Heart right ventricle (tissue), 16 donors: ENCODE measurements at regions not wholly inside any gene's neighbourhood (a gene's known extent, or its start where the extent isn't known, plus 50 kb on each side); places are given as distances from the start of the nearest gene placed in this dataset.

Experiments
- ATAC-seq, 8 donors: fragments of 200-7000 bp; cut with Tn5 transposase; one replicate each; pipeline ENCODE4 v1.9.1; 2020; ENCODE audit warnings: mild to moderate bottlenecking in 8 of 8, moderate library complexity in 8 of 8, moderate number of reproducible peaks in 1 of 8
- DNase-seq, 2 donors: peaks; one replicate each; pipeline ENCODE4 v3.0.0-alpha.2; 2020
- H3K27ac ChIP-seq, 10 donors: fragments of 200-600 bp; sonication (generic) in 2 of 10; one replicate each; pipeline versions ENCODE4 v1.5.0 to v1.8.0; 2020 to 2022; ENCODE audit warnings: mild to moderate bottlenecking in 3 of 10
- H3K27me3 ChIP-seq, 7 donors: fragments of 200-600 bp; one replicate each; pipeline ENCODE4 v1.8.0; 2021 to 2022; ENCODE audit warnings: mild to moderate bottlenecking in 2 of 7
- H3K36me3 ChIP-seq, 9 donors: fragments of 200-600 bp; sonication (generic) in 1 of 9; one replicate each; pipeline versions ENCODE4 v1.5.0 to v1.8.0; 2020 to 2022; ENCODE audit warnings: mild to moderate bottlenecking in 2 of 9
- H3K4me1 ChIP-seq, 9 donors: fragments of 200-600 bp; sonication (generic) in 1 of 9; one replicate each; pipeline versions ENCODE4 v1.5.0 to v1.8.0; 2020 to 2022; ENCODE audit warnings: mild to moderate bottlenecking in 4 of 9
- H3K4me3 ChIP-seq, 10 donors: fragments of 200-600 bp; sonication (generic) in 2 of 10; one replicate each; pipeline versions ENCODE4 v1.5.0 to v1.8.0; 2020 to 2022; ENCODE audit warnings: mild to moderate bottlenecking in 7 of 10, moderate library complexity in 2 of 10
- H3K9me3 ChIP-seq, 11 donors: fragments of 200-600 bp in 10 of 11; sonication (generic) in 2 of 11; one replicate each; pipeline versions ENCODE4 v1.5.0 to v1.8.0; 2013 to 2022; ENCODE audit warnings: mild to moderate bottlenecking in 2 of 11, control low read depth in 1 of 11, moderate library complexity in 1 of 11
- CTCF ChIP-seq, 9 donors: fragments of 200-600 bp; sonication (generic) in 2 of 9; IDR thresholded peaks; one replicate each; pipeline versions ENCODE4 v1.5.0 to v1.8.0; 2021 to 2022; ENCODE audit warnings: antibody characterized with exemption in 9 of 9, mild to moderate bottlenecking in 5 of 9, moderate library complexity in 1 of 9
- WGBS, 2 donors: extraction: QIAGEN DNeasy Blood & Tissue Kit; methylation state at CpG; one replicate each; pipeline ENCODE4 v1.1.7; 2013; ENCODE audit warnings: inconsistent platforms in 1 of 2; 5-methylcytosine and 5-hydroxymethylcytosine counted together
- intact Hi-C, 10 donors: fragments of 100-400 bp; cut with DNase I; formaldehyde crosslinking; loops; one replicate each; pipeline versions ENCODE4 v1.11.1 to v1.14.2; 2022
- donor health status: Arrhythmogenic right ventricular cardiomyopathy.
- donor health status: ischemic (EF 13 %, LVEDD 7.1; RV severe dilation, severe dysfunction).
- donor health status: healthy with polysubstance abuse.
- donor health status: DM: no; HTN: yes; CAD: no.
- donor health status: DM: no; HTN: no; CAD: no.
- donor health status: ischemic (EF 25% LVEDD 6.9; RV normal size, moderate dysfunction).
- donor health status: ischemic (EF 25% LVEDD 5.7; RV mildly dilated, moderate dysfunction).
- donor health status: healthy.
- donor health status: DM: yes; HTN: yes; CAD: no.
- donor health status: Ischemic cardiomyopathy.
- donor health status: ischemic (EF 35%, LVEDD 5.7; RV mildly dilated, moderate dysfunction).
- donor health status: nonischemic (EF 11% LVEDD 7.7; RV severe dilation, severe dysfunction).
- donor health status: DM: yes; HTN: yes; CAD: no.
- donor health status: PGD.
- donor health status: ischemic (EF 29% LVEDD 5.4; RV normal size, mild dysfunction).
- donor health status: nonischemic (EF 23%, LVEDD 6.1; RV moderate dilation, normal function).

- peaks cover 0 to 23% (median 9%) of the 10 kb centered on the region in 11 donors for H3K9me3 ChIP-seq
- TF ChIP-seq CTCF (IDR thresholded peaks at IDR 0.05): no peak
- no peaks in the 10 kb centered on the region for H3K4me1 ChIP-seq
- DNase-seq: no peak
- no peak overlapping the region for H3K4me3 ChIP-seq
- no peak overlapping the region for H3K27ac ChIP-seq
- ATAC-seq: no peak
- no peaks in the 10 kb centered on the region for H3K27me3 ChIP-seq
- H3K36me3 ChIP-seq: no peaks in the 10 kb centered on the region
- WGBS, 2 donors: 42 to 44% methylated on average over 1 of the region's 1 CpG
- intact Hi-C loops: no loop called here
These were observed 360.3 kb upstream of the CDH18 start for GRCh38 chr5:20348321-20348720.

GRCh38 chr5:20347334-20347733 is 359.3 kb upstream of the CDH18 start:
- WGBS, 2 donors: 76 to 88% methylated on average over 2 of the region's 2 CpGs
- Histone ChIP-seq H3K27me3 (no peaks in the 10 kb centered on the region), H3K27ac (no peak overlapping the region), H3K36me3 (no peaks in the 10 kb centered on the region), H3K9me3 (peaks cover 0 to 25% (median 9%) of the 10 kb centered on the region in 11 donors), H3K4me3 (no peak overlapping the region), H3K4me1 (no peaks in the 10 kb centered on the region)
- DNase-seq: no peak
- intact Hi-C loops: no loop called here
- ATAC-seq: no peak
- no peak for TF ChIP-seq CTCF (IDR thresholded peaks at IDR 0.05)

- TF ChIP-seq CTCF (IDR thresholded peaks at IDR 0.05): no peak
- Histone ChIP-seq H3K36me3 (no peaks in the 10 kb centered on the region), H3K4me1 (no peaks in the 10 kb centered on the region), H3K9me3 (peaks cover 0 to 28% (median 0%) of the 10 kb centered on the region in 11 donors), H3K4me3 (no peak overlapping the region), H3K27ac (no peak overlapping the region), H3K27me3 (no peaks in the 10 kb centered on the region)
- intact Hi-C loops: no loop called here
- ATAC-seq (no peak), DNase-seq (no peak)
- whole genome bisulfite sequencing, 2 donors: 61 to 66% methylated on average over 3 of the region's 3 CpGs
These were observed 352.1 kb upstream of the CDH18 start for GRCh38 chr5:20340126-20340525.

GRCh38 chr5:20335978-20336377 is 348.0 kb upstream of the CDH18 start:
- no peak for TF ChIP-seq CTCF (IDR thresholded peaks at IDR 0.05)
- 61 to 73% methylated on average over 2 of the region's 2 CpGs for WGBS, 2 donors
- no peaks in the 10 kb centered on the region for H3K36me3 ChIP-seq
- no peak for ATAC-seq
- H3K4me1 ChIP-seq: no peaks in the 10 kb centered on the region
- peaks cover 0 to 22% (median 0%) of the 10 kb centered on the region in 11 donors for H3K9me3 ChIP-seq
- no peak overlapping the region for H3K4me3 ChIP-seq
- intact Hi-C loops: no loop called here
- no peaks in the 10 kb centered on the region for H3K27me3 ChIP-seq
- no peak overlapping the region for H3K27ac ChIP-seq
- no peak for DNase-seq
